ENCODE measurements at regions not wholly inside any gene's neighbourhood (a gene's known extent, or its start where the extent isn't known, plus 50 kb on each side); places are given as distances from the start of the nearest gene placed in this dataset.

DNA sequence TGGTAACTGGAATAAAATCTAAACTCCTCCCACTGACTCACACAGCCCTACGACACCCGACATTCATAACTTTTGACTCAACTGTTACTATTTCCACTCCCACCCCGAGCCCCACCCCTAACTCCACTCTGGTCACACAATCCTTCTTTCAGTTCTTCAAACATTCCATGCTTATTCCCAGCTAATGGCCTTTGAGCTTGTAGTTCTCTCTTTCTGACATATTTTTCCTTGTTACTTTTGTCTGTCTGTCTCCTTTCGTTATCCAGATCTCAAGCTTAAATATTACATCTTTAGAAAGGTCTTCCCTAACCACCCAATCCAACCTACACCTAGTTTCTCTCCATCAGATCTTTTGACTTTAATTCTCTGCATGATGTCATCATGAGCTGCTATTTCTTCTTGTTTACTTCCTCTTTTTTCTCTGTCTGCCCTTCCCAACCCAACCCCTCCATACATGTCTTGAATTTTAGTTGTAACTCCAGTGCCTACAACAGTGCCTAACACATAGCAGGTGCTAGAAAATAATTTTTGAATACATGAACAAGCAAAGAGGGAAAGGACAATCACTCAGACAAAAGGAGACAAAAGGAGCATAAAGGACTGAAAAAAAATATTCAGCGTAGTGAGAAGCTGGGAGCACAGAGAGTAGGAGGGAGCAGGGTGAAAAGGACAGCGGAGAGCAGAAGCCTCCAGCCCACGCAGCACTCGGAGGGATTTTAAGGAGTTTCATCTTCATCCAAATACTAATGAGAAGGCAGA is 65.2 kb upstream of the SMIM36 start:
- H3K27me3 Mint-ChIP-seq (ENCODE audit: low read depth in 2 of 2): peaks cover 0 to 5% of the 10 kb centered on the region in 2 donors
- H3K27ac Mint-ChIP-seq: no peak overlapping the region
- TF ChIP-seq, protein P1, sequence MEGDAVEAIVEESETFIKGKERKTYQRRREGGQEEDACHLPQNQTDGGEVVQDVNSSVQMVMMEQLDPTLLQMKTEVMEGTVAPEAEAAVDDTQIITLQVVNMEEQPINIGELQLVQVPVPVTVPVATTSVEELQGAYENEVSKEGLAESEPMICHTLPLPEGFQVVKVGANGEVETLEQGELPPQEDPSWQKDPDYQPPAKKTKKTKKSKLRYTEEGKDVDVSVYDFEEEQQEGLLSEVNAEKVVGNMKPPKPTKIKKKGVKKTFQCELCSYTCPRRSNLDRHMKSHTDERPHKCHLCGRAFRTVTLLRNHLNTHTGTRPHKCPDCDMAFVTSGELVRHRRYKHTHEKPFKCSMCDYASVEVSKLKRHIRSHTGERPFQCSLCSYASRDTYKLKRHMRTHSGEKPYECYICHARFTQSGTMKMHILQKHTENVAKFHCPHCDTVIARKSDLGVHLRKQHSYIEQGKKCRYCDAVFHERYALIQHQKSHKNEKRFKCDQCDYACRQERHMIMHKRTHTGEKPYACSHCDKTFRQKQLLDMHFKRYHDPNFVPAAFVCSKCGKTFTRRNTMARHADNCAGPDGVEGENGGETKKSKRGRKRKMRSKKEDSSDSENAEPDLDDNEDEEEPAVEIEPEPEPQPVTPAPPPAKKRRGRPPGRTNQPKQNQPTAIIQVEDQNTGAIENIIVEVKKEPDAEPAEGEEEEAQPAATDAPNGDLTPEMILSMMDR (IDR thresholded peaks at IDR 0.05): no peak
- intact Hi-C loops (cut with micrococcal nuclease): no loop called here
- H3K4me3 Mint-ChIP-seq: no peak overlapping the region
- 71% methylated on average over 6 of the region's 8 CpGs for WGBS (ENCODE audit: insufficient coverage)
- DNase-seq: no peak
- H3K4me1 ChIP-seq (ENCODE audit: control insufficient read depth, insufficient read depth, low read length): peaks cover 10% of the 10 kb centered on the region
- no peak overlapping the region for H3K4me3 ChIP-seq (ENCODE audit: low read length)
- H3K27ac ChIP-seq (ENCODE audit: low read length): peak overlapping the region; percentile 62
- no peaks in the 10 kb centered on the region for H3K9me3 Mint-ChIP-seq
- H3K36me3 Mint-ChIP-seq: no peaks in the 10 kb centered on the region
- H3K27me3 ChIP-seq (ENCODE audit: control insufficient read depth, insufficient read depth, low read length): no peaks in the 10 kb centered on the region
- no peaks in the 10 kb centered on the region for H3K9me3 ChIP-seq (ENCODE audit: control insufficient read depth, insufficient read depth, low read length)
- H3K36me3 ChIP-seq (ENCODE audit: control insufficient read depth, insufficient read depth, low read length): no peaks in the 10 kb centered on the region
- no peaks in the 10 kb centered on the region for H3K4me1 Mint-ChIP-seq
- no peak for ATAC-seq

DNA sequence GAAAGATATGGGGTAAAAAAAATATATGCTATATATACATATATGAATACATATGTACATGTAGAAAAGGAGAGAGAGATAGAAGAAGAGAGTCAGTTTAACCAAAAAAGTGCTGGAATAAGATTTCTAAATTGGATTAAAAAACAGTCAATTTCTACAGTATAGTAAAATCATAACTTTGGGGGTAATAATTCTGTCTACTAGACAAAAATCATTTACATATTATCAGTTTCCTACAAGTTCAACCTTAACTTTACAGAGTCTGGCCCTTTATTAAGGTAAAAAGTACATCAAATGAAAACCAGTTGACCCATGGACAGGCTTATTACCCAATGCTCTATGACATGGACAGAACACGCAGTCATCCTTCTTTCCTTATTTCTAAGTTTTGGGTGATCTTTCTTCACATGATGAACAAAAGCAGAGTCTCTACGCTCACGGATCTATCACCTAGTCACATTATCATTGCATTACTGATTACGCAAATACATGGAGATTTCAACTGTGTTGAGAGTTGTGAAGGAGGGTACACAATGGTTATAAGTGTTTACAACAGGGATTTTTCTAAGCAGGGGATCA is 63.9 kb upstream of the SMIM36 start:
- no peaks in the 10 kb centered on the region for H3K36me3 ChIP-seq (ENCODE audit: control insufficient read depth, insufficient read depth, low read length)
- H3K9me3 Mint-ChIP-seq: no peaks in the 10 kb centered on the region
- TF ChIP-seq, protein P1 (IDR thresholded peaks at IDR 0.05): no peak
- H3K4me3 Mint-ChIP-seq: no peak overlapping the region
- no peaks in the 10 kb centered on the region for H3K27me3 ChIP-seq (ENCODE audit: control insufficient read depth, insufficient read depth, low read length)
- H3K9me3 ChIP-seq (ENCODE audit: control insufficient read depth, insufficient read depth, low read length): no peaks in the 10 kb centered on the region
- intact Hi-C loops (cut with micrococcal nuclease): no loop called here
- H3K4me1 Mint-ChIP-seq: no peaks in the 10 kb centered on the region
- no peak overlapping the region for H3K27ac Mint-ChIP-seq
- DNase-seq (no peak), ATAC-seq (no peak)
- H3K27me3 Mint-ChIP-seq (ENCODE audit: low read depth in 2 of 2): peaks cover 5 to 9% of the 10 kb centered on the region in 2 donors
- no peak overlapping the region for H3K27ac ChIP-seq (ENCODE audit: low read length)
- no peaks in the 10 kb centered on the region for H3K36me3 Mint-ChIP-seq
- 97% methylated on average over 2 of the region's 4 CpGs for WGBS (ENCODE audit: insufficient coverage)
- H3K4me1 ChIP-seq (ENCODE audit: control insufficient read depth, insufficient read depth, low read length): peaks cover 10% of the 10 kb centered on the region
- no peak overlapping the region for H3K4me3 ChIP-seq (ENCODE audit: low read length)

DNA sequence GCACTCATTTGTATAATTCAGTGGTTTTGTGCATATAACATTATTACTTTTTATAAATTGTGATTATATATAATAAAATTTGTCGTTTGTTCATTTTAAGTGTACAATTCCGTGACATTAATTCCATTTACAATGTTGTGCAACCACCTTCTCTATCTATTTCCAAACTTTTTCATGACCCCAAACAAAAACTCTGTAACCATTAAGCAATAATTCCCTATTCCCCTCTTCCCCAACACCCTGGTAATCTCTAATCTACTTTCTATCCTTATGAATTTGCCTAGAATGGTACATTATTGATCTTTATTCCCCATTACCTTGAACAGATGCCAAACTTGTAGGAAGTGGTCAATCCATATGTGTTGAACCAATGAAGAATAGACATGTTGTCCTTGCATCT is 61.3 kb upstream of the SMIM36 start:
- Mint-ChIP-seq H3K36me3 (no peaks in the 10 kb centered on the region), H3K27me3 (ENCODE audit: low read depth in 2 of 2) (peaks cover 3 to 9% of the 10 kb centered on the region in 2 donors), H3K27ac (no peak overlapping the region), H3K9me3 (no peaks in the 10 kb centered on the region), H3K4me3 (no peak overlapping the region), H3K4me1 (no peaks in the 10 kb centered on the region)
- no peak for DNase-seq
- Histone ChIP-seq H3K9me3 (ENCODE audit: control insufficient read depth, insufficient read depth, low read length) (no peaks in the 10 kb centered on the region), H3K27me3 (ENCODE audit: control insufficient read depth, insufficient read depth, low read length) (no peaks in the 10 kb centered on the region), H3K4me3 (ENCODE audit: low read length) (no peak overlapping the region), H3K4me1 (ENCODE audit: control insufficient read depth, insufficient read depth, low read length) (peaks cover 8% of the 10 kb centered on the region), H3K36me3 (ENCODE audit: control insufficient read depth, insufficient read depth, low read length) (no peaks in the 10 kb centered on the region), H3K27ac (ENCODE audit: low read length) (no peak overlapping the region)
- TF ChIP-seq, protein P1 (IDR thresholded peaks at IDR 0.05): no peak
- WGBS (ENCODE audit: insufficient coverage): 92% methylated on average over 2 of the region's 2 CpGs
- intact Hi-C loops (cut with micrococcal nuclease): no loop called here
- ATAC-seq: no peak
